Gastrocnemius medialis (tissue), 4 donors: ENCODE measurements at regions not wholly inside any gene's neighbourhood (a gene's known extent, or its start where the extent isn't known, plus 50 kb on each side); places are given as distances from the start of the nearest gene placed in this dataset.

Experiments used
- POLR2A ChIP-seq, 2 donors: fragments of 450-650 bp; IDR thresholded peaks; one replicate each; pipeline ENCODE4 v1.6.1; 2017; ENCODE audit warnings: antibody characterized with exemption in 2 of 2, mild to moderate bottlenecking in 2 of 2, moderate library complexity in 2 of 2
- TF ChIP-seq, protein P1 (sequence below), 5 experiments: fragments of 450-650 bp in 3 of 5; fragments of 200-600 bp in 2 of 5; sonication (generic) in 2 of 5; IDR thresholded peaks in 4 of 5; conservative IDR thresholded peaks in 1 of 5; 1 replicate in 4 of 5; 2 replicates in 1 of 5; pipeline ENCODE4 v1.5.1; 2016 to 2019; ENCODE audit warnings: antibody characterized with exemption in 5 of 5, mild to moderate bottlenecking in 3 of 5, moderate library complexity in 3 of 5

DNA sequence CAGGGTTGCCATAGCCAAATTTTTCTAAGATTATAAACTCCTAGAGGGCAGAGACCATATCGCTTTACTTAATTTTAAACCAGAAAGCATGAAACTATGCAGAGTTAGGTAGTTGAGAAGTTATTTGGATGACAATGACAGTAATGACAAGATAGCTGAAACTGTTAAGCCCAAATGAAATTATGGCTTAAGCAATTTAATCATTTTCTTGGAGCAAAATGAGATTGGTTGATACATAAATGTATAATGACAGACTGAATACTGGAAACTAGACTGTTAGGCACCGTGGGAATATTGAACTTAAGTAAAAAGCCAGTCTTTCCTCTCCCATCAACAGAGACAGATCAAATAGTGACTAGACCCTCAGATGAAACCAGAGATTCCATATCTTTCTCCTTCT, 670.3 kb upstream of the NRSN1 start:
- TF ChIP-seq, protein P1, sequence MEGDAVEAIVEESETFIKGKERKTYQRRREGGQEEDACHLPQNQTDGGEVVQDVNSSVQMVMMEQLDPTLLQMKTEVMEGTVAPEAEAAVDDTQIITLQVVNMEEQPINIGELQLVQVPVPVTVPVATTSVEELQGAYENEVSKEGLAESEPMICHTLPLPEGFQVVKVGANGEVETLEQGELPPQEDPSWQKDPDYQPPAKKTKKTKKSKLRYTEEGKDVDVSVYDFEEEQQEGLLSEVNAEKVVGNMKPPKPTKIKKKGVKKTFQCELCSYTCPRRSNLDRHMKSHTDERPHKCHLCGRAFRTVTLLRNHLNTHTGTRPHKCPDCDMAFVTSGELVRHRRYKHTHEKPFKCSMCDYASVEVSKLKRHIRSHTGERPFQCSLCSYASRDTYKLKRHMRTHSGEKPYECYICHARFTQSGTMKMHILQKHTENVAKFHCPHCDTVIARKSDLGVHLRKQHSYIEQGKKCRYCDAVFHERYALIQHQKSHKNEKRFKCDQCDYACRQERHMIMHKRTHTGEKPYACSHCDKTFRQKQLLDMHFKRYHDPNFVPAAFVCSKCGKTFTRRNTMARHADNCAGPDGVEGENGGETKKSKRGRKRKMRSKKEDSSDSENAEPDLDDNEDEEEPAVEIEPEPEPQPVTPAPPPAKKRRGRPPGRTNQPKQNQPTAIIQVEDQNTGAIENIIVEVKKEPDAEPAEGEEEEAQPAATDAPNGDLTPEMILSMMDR (IDR thresholded peaks at IDR 0.05 in 4 of 5, conservative IDR thresholded peaks at IDR 0.05 in 1 of 5) = no peak
- no peak for TF ChIP-seq POLR2A (IDR thresholded peaks at IDR 0.05)
